Muscle of leg (tissue), 3 donors: ENCODE measurements at regions not wholly inside any gene's neighbourhood (a gene's known extent, or its start where the extent isn't known, plus 50 kb on each side); places are given as distances from the start of the nearest gene placed in this dataset.

Source experiments
- DNase-seq: peaks from one replicate; pipeline ENCODE4 v3.0.0; 2013
- H3K27ac ChIP-seq: one replicate; pipeline ENCODE4 v1.5.1; 2013; ENCODE audit warnings: mild to moderate bottlenecking, low read length, control low read depth
- H3K27me3 ChIP-seq: one replicate; pipeline ENCODE4 v1.6.1; 2013; ENCODE audit warnings: low read length; ENCODE audit not compliant: control insufficient read depth, insufficient read depth
- H3K36me3 ChIP-seq: one replicate; pipeline ENCODE4 v1.6.1; 2013; ENCODE audit warnings: low read length; ENCODE audit not compliant: control insufficient read depth, insufficient read depth
- H3K4me1 ChIP-seq: one replicate; pipeline ENCODE4 v1.6.1; 2013; ENCODE audit warnings: low read length; ENCODE audit not compliant: control insufficient read depth, insufficient read depth
- H3K4me3 ChIP-seq: one replicate; pipeline ENCODE4 v1.5.1; 2013; ENCODE audit warnings: low read length, control low read depth
- H3K9me3 ChIP-seq: replicated peaks from 2 replicates; pipeline ENCODE4 v1.6.1; 2013; ENCODE audit warnings: low read depth, low read length; ENCODE audit not compliant: control insufficient read depth
- WGBS: methylation state at CpG from one replicate; pipeline ENCODE4 v1.1.5; 2013; ENCODE audit warnings: missing lambda C conversion rate; ENCODE audit not compliant: insufficient coverage; 5-methylcytosine and 5-hydroxymethylcytosine counted together

- WGBS: 100% methylated on average over 1 of the region's 1 CpG
- Histone ChIP-seq H3K4me1 (peaks cover 5% of the 10 kb centered on the region), H3K27me3 (no peaks in the 10 kb centered on the region), H3K9me3 (no peaks in the 10 kb centered on the region), H3K36me3 (no peaks in the 10 kb centered on the region), H3K4me3 (no peak overlapping the region), H3K27ac (no peak overlapping the region)
- DNase-seq: no peak
Measured at GRCh38 chr4:108393890-108394472, 225.2 kb upstream of the LEF1 start.

GRCh38 chr4:108391701-108392455 lies 223.1 kb upstream of the LEF1 start:
- peaks cover 2% of the 10 kb centered on the region for H3K4me1 ChIP-seq
- no peaks in the 10 kb centered on the region for H3K9me3 ChIP-seq
- no peak overlapping the region for H3K27ac ChIP-seq
- no CpG with 5 or more reads among the region's 3 CpGs for WGBS
- H3K4me3 ChIP-seq: no peak overlapping the region
- no peaks in the 10 kb centered on the region for H3K36me3 ChIP-seq
- DNase-seq: no peak
- no peaks in the 10 kb centered on the region for H3K27me3 ChIP-seq

DNA sequence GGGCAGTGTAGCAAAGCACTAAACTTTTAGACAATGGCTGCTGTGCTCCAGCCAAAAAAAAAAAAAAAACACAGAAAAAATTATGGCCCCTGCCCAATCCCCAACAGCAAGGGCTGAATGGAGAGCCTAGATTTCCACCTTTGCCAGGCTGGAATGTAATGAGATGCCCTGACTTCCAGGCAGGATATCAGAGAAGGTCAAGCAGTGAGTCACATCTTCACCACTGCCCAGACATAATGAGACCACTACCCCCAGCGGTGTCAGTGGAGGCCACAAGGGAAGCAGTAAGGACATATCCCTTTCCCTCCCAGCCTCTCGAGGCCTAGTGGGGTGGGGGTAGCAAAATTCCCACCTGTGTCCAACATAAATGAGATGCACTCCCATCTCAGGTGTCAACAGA lies 216.3 kb upstream of the LEF1 start:
- Histone ChIP-seq H3K27me3 (no peaks in the 10 kb centered on the region), H3K4me1 (no peaks in the 10 kb centered on the region), H3K36me3 (no peaks in the 10 kb centered on the region), H3K9me3 (no peaks in the 10 kb centered on the region), H3K4me3 (no peak overlapping the region), H3K27ac (no peak overlapping the region)
- no CpG with 5 or more reads among the region's 2 CpGs for WGBS
- no peak for DNase-seq

- no peak for DNase-seq
- H3K9me3 ChIP-seq: no peaks in the 10 kb centered on the region
- H3K4me1 ChIP-seq: no peaks in the 10 kb centered on the region
- no peaks in the 10 kb centered on the region for H3K27me3 ChIP-seq
- H3K36me3 ChIP-seq: no peaks in the 10 kb centered on the region
- no CpG with 5 or more reads among the region's 1 CpG for WGBS
- H3K4me3 ChIP-seq: no peak overlapping the region
- no peak overlapping the region for H3K27ac ChIP-seq
Measured at GRCh38 chr4:108384544-108384943, 215.8 kb upstream of the LEF1 start.

DNA sequence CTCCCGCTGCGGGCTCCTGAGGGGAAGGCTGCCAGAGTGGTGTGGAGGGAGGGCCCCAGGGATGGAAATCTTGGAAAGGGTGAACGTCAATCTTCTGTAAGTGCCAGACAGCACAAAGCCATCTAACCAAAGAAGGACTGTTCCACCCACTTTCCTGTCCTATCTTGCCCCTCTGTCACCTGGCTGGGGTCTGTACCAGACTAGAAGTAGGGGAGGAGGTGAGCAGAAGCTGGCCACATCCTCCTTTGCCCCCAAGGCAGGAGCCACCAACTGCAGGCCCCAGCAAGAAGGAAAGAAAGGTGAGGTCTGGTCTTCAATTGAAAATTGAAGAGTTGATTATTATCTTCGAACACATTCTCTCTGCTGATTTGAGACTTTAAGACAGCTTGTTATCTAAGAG lies 214.4 kb upstream of the LEF1 start:
- H3K9me3 ChIP-seq: no peaks in the 10 kb centered on the region
- no peaks in the 10 kb centered on the region for H3K36me3 ChIP-seq
- no peak overlapping the region for H3K27ac ChIP-seq
- H3K4me1 ChIP-seq: no peaks in the 10 kb centered on the region
- WGBS: 100% methylated on average over 1 of the region's 4 CpGs
- peaks cover 2% of the 10 kb centered on the region for H3K27me3 ChIP-seq
- H3K4me3 ChIP-seq: no peak overlapping the region
- DNase-seq: no peak

DNA sequence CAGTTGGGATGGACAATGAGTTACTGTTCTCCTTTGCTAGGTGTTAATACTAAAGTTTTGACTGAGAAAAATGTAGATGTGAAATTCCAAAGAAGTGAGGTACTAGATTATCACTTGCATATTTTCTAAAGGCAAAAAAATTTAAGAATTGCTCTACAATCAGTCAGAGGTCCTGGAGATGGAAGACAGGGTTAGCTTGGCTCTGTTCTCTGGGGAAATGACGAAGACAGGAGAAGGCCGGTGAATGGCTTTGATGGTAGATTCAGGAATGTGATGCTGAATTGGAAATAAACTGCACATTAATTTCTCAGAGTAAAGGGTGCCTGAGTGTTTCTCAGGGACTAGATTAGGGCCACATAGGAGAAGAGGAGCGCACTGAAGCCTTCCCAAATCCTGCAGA lies 214.0 kb upstream of the LEF1 start:
- no peaks in the 10 kb centered on the region for H3K36me3 ChIP-seq
- H3K4me3 ChIP-seq: no peak overlapping the region
- no peaks in the 10 kb centered on the region for H3K9me3 ChIP-seq
- H3K27ac ChIP-seq: no peak overlapping the region
- H3K4me1 ChIP-seq: no peaks in the 10 kb centered on the region
- peaks cover 2% of the 10 kb centered on the region for H3K27me3 ChIP-seq
- 60% methylated on average over 3 of the region's 3 CpGs for WGBS
- DNase-seq: no peak

- no peaks in the 10 kb centered on the region for H3K36me3 ChIP-seq
- WGBS: 60% methylated on average over 4 of the region's 6 CpGs
- no peak overlapping the region for H3K4me3 ChIP-seq
- no peaks in the 10 kb centered on the region for H3K4me1 ChIP-seq
- H3K9me3 ChIP-seq: no peaks in the 10 kb centered on the region
- no peak for DNase-seq
- H3K27ac ChIP-seq: no peak overlapping the region
- peaks cover 2% of the 10 kb centered on the region for H3K27me3 ChIP-seq
Measured at GRCh38 chr4:108378164-108378563, 209.4 kb upstream of the LEF1 start.

DNA sequence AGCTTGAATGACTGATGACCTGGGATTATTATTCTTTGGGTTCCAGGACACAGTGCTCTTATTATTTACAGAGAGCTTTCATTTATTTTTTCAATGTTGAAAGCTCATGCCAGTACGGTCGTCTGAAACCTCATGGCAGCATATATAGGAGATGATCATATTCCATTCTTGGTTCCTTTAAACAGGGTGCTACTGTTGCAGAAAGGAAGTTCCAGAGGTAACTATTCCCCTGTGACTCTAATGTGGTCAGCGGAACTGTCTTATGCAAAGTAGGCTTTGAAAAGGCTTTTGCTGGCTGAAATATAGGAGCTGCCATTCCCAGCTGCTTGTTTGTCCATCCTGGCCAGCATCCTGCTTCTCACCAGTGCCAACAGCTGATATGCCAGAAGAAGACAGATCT lies 208.3 kb upstream of the LEF1 start:
- Histone ChIP-seq H3K27me3 (peaks cover 2% of the 10 kb centered on the region), H3K4me3 (no peak overlapping the region), H3K4me1 (no peaks in the 10 kb centered on the region), H3K27ac (no peak overlapping the region), H3K9me3 (no peaks in the 10 kb centered on the region), H3K36me3 (no peaks in the 10 kb centered on the region)
- no peak for DNase-seq
- no CpG with 5 or more reads among the region's 3 CpGs for WGBS

GRCh38 chr4:108375434-108375833 lies 206.7 kb upstream of the LEF1 start:
- Histone ChIP-seq H3K9me3 (no peaks in the 10 kb centered on the region), H3K27ac (no peak overlapping the region), H3K27me3 (peaks cover 7% of the 10 kb centered on the region), H3K4me3 (no peak overlapping the region), H3K36me3 (no peaks in the 10 kb centered on the region), H3K4me1 (peaks cover 5% of the 10 kb centered on the region)
- no CpG with 5 or more reads among the region's 3 CpGs for WGBS
- DNase-seq: no peak

DNA sequence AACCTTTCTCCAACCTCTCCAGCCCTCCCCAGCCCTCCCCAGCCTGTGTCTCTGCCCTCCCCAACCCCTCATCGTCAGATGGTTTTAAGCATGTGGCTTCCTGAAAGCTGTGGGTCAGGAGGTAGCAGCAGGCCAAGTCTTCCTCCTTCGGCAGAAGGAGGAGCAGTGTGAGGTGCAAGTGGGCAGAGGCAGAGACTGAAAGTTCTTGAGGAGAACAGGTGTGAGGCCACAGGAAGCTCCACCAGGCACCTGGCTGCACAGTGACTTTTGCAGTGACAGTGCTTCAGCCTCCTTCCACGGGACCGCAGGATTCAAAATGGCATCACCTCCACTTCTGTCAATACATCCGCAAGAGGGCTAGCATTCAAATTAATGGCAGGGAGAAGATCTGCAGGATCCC lies 203.9 kb upstream of the LEF1 start:
- no peak overlapping the region for H3K4me3 ChIP-seq
- DNase-seq: no peak
- H3K9me3 ChIP-seq: no peaks in the 10 kb centered on the region
- WGBS: 80% methylated on average over 2 of the region's 5 CpGs
- no peak overlapping the region for H3K27ac ChIP-seq
- no peaks in the 10 kb centered on the region for H3K36me3 ChIP-seq
- peaks cover 7% of the 10 kb centered on the region for H3K27me3 ChIP-seq
- H3K4me1 ChIP-seq: peaks cover 8% of the 10 kb centered on the region
